ENCODE measurements at regions not wholly inside any gene's neighbourhood (a gene's known extent, or its start where the extent isn't known, plus 50 kb on each side); places are given as distances from the start of the nearest gene placed in this dataset.

- no peak for DNase-seq (ENCODE audit: low read depth, low spot score)
- H3K36me3 ChIP-seq (ENCODE audit: control insufficient read depth, insufficient read depth, low read length), result no peaks in the 10 kb centered on the region
- no peak for TF ChIP-seq REST (IDR thresholded peaks at IDR 0.05; ENCODE audit: insufficient read depth in 1 of 2, low read depth in 2 of 2, low read length in 1 of 2)
- no peak for TF ChIP-seq POLR2AphosphoS5 (IDR thresholded peaks at IDR 0.05; ENCODE audit: low read depth, low read length)
- TF ChIP-seq SIN3A (IDR thresholded peaks at IDR 0.05; ENCODE audit: borderline replicate concordance, insufficient read depth, low read depth, low read length), result no peak
- TF ChIP-seq TCF7L2 (IDR thresholded peaks at IDR 0.05; ENCODE audit: low read depth, low read length), result no peak
- TF ChIP-seq CTCF (IDR thresholded peaks at IDR 0.05), result no peak
- no peak overlapping the region for H3K27ac ChIP-seq (ENCODE audit: low read length)
- CTCF ChIA-PET, result no interaction called here
- no peaks in the 10 kb centered on the region for H3K27me3 ChIP-seq (ENCODE audit: control insufficient read depth, insufficient read depth, low read length)
- H3K9me3 ChIP-seq (ENCODE audit: control insufficient read depth, insufficient read depth, low read depth, low read length), result no peaks in the 10 kb centered on the region
- intact Hi-C loops (cut with micrococcal nuclease; ENCODE audit: unreplicated experiment) (no loop called here), in situ Hi-C loops (cut with HindIII; ENCODE audit: low pct_unique_long_range_greater_than_20kb, low sequenced_read_pairs) (no loop called here)
- no peaks in the 10 kb centered on the region for H3K4me1 ChIP-seq (ENCODE audit: control insufficient read depth, insufficient read depth, low read length)
- POLR2A ChIA-PET, result no interaction called here
- no peak for ATAC-seq
- no TSS peak for BruUV-seq (replicated peaks)
- no peak overlapping the region for H3K4me3 ChIP-seq (ENCODE audit: low read depth in 2 of 2, low read length in 2 of 2)
Observed at GRCh38 chr2:60140185-60140584, 413.3 kb downstream of the BCL11A start.

GRCh38 chr2:60136913-60137312, 416.5 kb downstream of the BCL11A start:
- Histone ChIP-seq H3K4me1 (ENCODE audit: control insufficient read depth, insufficient read depth, low read length) (no peaks in the 10 kb centered on the region), H3K4me3 (ENCODE audit: low read depth in 2 of 2, low read length in 2 of 2) (no peak overlapping the region), H3K27me3 (ENCODE audit: control insufficient read depth, insufficient read depth, low read length) (no peaks in the 10 kb centered on the region), H3K36me3 (ENCODE audit: control insufficient read depth, insufficient read depth, low read length) (no peaks in the 10 kb centered on the region), H3K9me3 (ENCODE audit: control insufficient read depth, insufficient read depth, low read depth, low read length) (no peaks in the 10 kb centered on the region), H3K27ac (ENCODE audit: low read length) (no peak overlapping the region)
- in situ Hi-C loops (cut with HindIII; ENCODE audit: low pct_unique_long_range_greater_than_20kb, low sequenced_read_pairs) (no loop called here), intact Hi-C loops (cut with micrococcal nuclease; ENCODE audit: unreplicated experiment) (no loop called here)
- ChIA-PET POLR2A (no interaction called here), CTCF (no interaction called here)
- no peak for ATAC-seq
- DNase-seq (ENCODE audit: low read depth, low spot score), result no peak
- TF ChIP-seq TCF7L2 (IDR thresholded peaks at IDR 0.05; ENCODE audit: low read depth, low read length) (no peak), CTCF (IDR thresholded peaks at IDR 0.05) (no peak), POLR2AphosphoS5 (IDR thresholded peaks at IDR 0.05; ENCODE audit: low read depth, low read length) (no peak), REST (IDR thresholded peaks at IDR 0.05; ENCODE audit: insufficient read depth in 1 of 2, low read depth in 2 of 2, low read length in 1 of 2) (no peak), SIN3A (IDR thresholded peaks at IDR 0.05; ENCODE audit: borderline replicate concordance, insufficient read depth, low read depth, low read length) (no peak)
- no TSS peak for BruUV-seq (replicated peaks)
